Spinal cord (tissue), 9 donors: ENCODE measurements at regions not wholly inside any gene's neighbourhood (a gene's known extent, or its start where the extent isn't known, plus 50 kb on each side); places are given as distances from the start of the nearest gene placed in this dataset.
A peak's percentile ranks its signal among the peaks of the same experiment; 100 is the strongest.

Experiments used
- DNase-seq, 6 donors: peaks; one replicate each; pipeline versions ENCODE4 v3.0.0 to v3.0.0-alpha.2; 2013 to 2015; ENCODE audit warnings: low spot score in 6 of 6, low read depth in 4 of 6
- H3K27ac ChIP-seq: one replicate; pipeline ENCODE4 v1.5.1; 2013; ENCODE audit warnings: low read depth, low read length, control low read depth
- H3K27me3 ChIP-seq: one replicate; pipeline ENCODE4 v1.6.1; 2013; ENCODE audit warnings: low read length; ENCODE audit not compliant: control insufficient read depth, insufficient read depth
- H3K36me3 ChIP-seq: one replicate; pipeline ENCODE4 v1.6.1; 2013; ENCODE audit warnings: low read length; ENCODE audit not compliant: control insufficient read depth, insufficient read depth
- H3K4me1 ChIP-seq: one replicate; pipeline ENCODE4 v1.6.1; 2013; ENCODE audit warnings: low read length; ENCODE audit not compliant: control insufficient read depth, insufficient read depth
- H3K4me3 ChIP-seq: one replicate; pipeline ENCODE4 v1.5.1; 2013; ENCODE audit warnings: low read depth, low read length, control low read depth
- H3K9me3 ChIP-seq: one replicate; pipeline ENCODE4 v1.6.1; 2013; ENCODE audit warnings: low read length; ENCODE audit not compliant: control insufficient read depth, insufficient read depth
- WGBS: methylation state at CpG from one replicate; pipeline ENCODE4 v1.1.5; 2013; ENCODE audit warnings: missing lambda C conversion rate; ENCODE audit not compliant: insufficient coverage; 5-methylcytosine and 5-hydroxymethylcytosine counted together
- donor health status: healthy.

DNA sequence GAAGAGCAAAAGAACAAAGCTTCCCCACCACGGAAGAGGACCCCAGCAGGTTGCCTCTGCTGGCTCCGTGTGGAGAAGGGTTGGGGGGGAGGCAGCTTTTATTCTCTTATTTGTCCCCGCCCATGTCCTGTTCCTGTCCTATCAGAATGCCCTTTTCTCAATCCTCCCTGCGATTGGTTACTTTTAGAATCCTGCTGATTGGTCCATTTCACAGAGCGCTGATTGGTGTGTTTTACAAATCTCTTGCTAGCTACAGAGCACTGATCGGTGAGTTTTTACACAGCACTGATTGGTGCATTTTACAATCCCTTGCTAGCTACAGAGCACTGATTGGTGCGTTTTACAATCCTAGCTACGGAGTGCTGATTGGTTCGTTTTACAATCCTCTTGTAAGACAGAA is 100.6 kb upstream of the KLF13 start:
- 87% methylated on average over 3 of the region's 9 CpGs for WGBS
- DNase-seq, result no peak

DNA sequence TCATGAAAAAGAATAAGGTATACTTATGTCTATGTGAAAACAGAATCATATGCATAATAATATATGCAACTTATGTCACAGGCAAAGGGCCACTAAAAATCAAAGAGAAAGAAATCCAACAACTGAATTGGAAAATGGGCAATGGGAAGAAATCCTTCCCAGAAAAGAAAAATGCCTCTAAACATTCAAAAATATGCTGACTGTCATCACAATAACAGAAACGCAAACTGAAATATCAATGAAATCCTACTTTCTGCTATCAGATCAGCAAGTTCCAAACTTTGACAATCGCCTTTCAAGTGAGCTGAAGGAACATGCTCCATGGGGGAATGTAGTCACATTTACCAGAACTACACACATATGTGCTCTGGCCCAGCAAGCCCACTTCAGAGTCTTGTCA is 99.4 kb upstream of the KLF13 start:
- no peak for DNase-seq
- Histone ChIP-seq H3K36me3 (peaks cover 3% of the 10 kb centered on the region), H3K4me1 (peaks cover 17% of the 10 kb centered on the region), H3K4me3 (no peak overlapping the region), H3K27ac (no peak overlapping the region), H3K9me3 (no peaks in the 10 kb centered on the region), H3K27me3 (no peaks in the 10 kb centered on the region)
- 80% methylated on average over 2 of the region's 2 CpGs for WGBS

More for the DNA sequence above, 100.6 kb upstream of the KLF13 start:
- no peaks in the 10 kb centered on the region for H3K9me3 ChIP-seq
- H3K4me1 ChIP-seq, result peaks cover 17% of the 10 kb centered on the region
- H3K4me3 ChIP-seq, result no peak overlapping the region
- no peak overlapping the region for H3K27ac ChIP-seq
- H3K36me3 ChIP-seq, result peaks cover 3% of the 10 kb centered on the region
- H3K27me3 ChIP-seq, result no peaks in the 10 kb centered on the region

DNA sequence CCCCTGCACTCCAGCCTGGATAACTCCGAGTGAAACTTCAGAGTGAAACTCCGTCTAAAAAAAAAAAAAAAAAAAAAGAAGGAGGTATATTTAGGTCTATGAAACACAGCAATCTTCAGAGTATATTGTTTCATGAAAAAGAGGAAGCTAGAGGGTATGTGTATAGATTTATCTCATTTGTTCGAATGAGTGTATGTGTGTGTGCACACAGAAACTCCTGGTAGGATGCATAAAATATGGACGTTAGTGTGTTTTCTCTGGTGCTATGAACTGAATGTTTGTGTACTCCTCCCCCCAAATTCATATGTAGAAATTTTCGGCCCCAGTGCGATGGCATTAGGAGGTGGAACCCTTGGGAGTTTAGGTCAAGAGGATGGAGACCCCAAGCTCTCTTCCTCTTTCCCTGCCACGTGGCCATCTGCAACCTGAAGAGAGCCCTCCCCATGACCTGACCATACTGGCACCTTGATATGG is 98.6 kb upstream of the KLF13 start:
- H3K9me3 ChIP-seq, result no peaks in the 10 kb centered on the region
- H3K36me3 ChIP-seq, result peaks cover 3% of the 10 kb centered on the region
- no peaks in the 10 kb centered on the region for H3K27me3 ChIP-seq
- no peak for DNase-seq
- H3K4me3 ChIP-seq, result no peak overlapping the region
- no peak overlapping the region for H3K27ac ChIP-seq
- H3K4me1 ChIP-seq, result peaks cover 15% of the 10 kb centered on the region
- WGBS, result 93% methylated on average over 3 of the region's 7 CpGs

DNA sequence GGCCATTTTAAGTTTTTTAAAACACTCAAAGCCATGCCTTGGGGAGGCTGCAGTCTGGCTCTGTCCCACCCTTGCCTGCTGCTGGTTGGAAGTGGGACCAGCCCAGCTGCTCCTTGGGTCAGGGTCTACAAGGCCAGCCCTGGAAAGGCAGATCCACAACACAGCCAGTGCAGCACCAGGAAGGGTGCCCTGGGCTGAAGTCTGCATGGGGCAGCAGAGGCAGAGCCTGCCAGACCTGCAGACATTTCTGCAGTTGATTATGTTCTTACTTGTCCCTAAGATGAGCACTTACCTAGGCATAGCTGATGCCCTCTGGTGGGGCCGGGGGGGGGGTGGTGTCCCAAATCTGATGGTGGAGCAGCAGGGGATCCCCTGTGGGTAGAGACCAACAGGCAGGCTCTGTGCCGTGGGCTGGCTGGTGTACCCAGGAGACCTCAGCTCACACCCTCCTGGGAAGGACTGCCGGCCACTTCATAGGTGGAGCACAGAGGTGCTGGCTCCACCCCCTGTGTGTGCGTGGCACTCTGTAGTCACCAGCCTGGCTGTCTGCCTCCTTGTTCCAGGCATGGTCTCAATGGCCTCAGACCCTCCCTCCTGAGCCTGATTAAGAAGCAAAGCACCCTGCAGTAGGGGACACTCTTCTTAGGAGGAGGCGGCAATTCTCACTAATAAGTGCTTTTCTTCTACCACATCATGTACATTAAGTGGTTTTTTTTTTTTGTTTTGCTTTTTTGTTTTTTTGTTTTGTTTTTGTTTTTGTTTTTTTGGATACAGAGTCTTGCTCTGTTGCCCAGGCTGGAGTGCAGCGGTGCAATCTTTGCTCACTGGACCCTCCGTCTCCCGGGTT is 97.4 kb upstream of the KLF13 start:
- H3K4me3 ChIP-seq, result no peak overlapping the region
- WGBS, result 60% methylated on average over 6 of the region's 8 CpGs
- H3K9me3 ChIP-seq, result no peaks in the 10 kb centered on the region
- H3K36me3 ChIP-seq, result no peaks in the 10 kb centered on the region
- peaks cover 3% of the 10 kb centered on the region for H3K4me1 ChIP-seq
- H3K27ac ChIP-seq, result no peak overlapping the region
- DNase-seq, result no peak
- H3K27me3 ChIP-seq, result no peaks in the 10 kb centered on the region

DNA sequence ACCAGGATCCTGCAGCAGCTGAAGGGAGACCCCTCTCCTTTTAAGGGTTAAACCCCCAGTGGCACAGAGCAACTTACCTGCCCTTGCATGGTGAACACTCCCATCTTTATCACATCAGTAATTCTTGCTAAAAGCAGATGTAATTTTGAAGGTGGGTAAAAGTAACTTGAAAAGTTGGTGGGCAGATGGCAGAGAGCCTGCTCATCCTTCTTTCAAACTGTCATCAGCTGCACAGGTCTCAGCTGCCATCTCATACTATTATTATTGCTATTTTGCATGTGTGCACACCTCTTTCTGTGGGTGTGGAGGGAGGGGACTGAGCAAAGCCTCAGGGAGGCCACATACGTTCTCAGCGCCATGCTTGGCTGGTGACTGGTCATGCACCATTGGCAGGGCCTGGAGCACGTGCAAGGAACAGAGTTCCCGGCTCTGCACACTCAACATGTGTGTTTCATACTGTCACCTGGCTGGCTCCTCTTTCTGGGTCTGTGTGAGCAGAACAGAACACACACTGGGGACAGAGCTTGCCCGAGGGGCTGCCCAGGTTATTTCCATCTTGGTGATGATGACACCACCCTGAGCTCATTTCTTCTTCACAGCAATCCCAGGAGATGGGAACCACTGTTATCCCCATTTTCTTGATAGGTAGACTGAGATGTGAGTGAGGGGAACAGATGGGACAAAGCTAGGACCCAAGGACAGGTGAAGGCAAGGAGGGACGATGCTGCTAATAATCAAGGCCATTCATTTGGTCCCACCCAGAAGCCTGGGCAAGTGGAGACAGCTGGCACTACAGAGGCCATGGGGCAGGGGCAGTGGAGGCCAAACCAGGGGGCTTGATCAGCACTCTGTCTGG is 95.8 kb upstream of the KLF13 start:
- H3K9me3 ChIP-seq, result no peaks in the 10 kb centered on the region
- H3K4me1 ChIP-seq, result peaks cover 6% of the 10 kb centered on the region
- no peak overlapping the region for H3K4me3 ChIP-seq
- no peaks in the 10 kb centered on the region for H3K36me3 ChIP-seq
- H3K27ac ChIP-seq, result no peak overlapping the region
- no peak for DNase-seq
- 85% methylated on average over 6 of the region's 6 CpGs for WGBS
- H3K27me3 ChIP-seq, result no peaks in the 10 kb centered on the region

DNA sequence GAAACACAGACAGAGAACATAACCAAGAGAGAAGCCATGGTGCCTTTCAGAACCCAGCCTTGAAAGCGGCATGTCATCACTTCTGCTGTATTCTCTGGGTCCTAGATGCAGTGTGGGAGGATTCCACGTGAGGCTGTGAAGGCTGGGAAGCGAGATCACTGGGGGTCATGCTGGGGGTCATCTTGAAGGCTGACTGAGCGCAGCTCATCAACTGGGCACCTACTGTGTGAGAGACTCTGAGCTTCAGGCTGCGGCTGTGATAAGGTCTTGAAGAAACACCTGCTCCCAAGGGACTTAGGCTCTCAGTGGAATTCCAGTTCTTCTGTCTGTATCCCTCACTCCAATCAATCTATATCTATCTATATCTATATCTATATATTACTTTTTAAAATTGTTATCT is 91.8 kb upstream of the KLF13 start:
- DNase-seq, result no peak
- WGBS, result 89% methylated on average over 5 of the region's 5 CpGs
- H3K4me1 ChIP-seq, result peaks cover 20% of the 10 kb centered on the region
- no peak overlapping the region for H3K4me3 ChIP-seq
- H3K27ac ChIP-seq, result no peak overlapping the region
- H3K9me3 ChIP-seq, result no peaks in the 10 kb centered on the region
- H3K36me3 ChIP-seq, result no peaks in the 10 kb centered on the region
- no peaks in the 10 kb centered on the region for H3K27me3 ChIP-seq

DNA sequence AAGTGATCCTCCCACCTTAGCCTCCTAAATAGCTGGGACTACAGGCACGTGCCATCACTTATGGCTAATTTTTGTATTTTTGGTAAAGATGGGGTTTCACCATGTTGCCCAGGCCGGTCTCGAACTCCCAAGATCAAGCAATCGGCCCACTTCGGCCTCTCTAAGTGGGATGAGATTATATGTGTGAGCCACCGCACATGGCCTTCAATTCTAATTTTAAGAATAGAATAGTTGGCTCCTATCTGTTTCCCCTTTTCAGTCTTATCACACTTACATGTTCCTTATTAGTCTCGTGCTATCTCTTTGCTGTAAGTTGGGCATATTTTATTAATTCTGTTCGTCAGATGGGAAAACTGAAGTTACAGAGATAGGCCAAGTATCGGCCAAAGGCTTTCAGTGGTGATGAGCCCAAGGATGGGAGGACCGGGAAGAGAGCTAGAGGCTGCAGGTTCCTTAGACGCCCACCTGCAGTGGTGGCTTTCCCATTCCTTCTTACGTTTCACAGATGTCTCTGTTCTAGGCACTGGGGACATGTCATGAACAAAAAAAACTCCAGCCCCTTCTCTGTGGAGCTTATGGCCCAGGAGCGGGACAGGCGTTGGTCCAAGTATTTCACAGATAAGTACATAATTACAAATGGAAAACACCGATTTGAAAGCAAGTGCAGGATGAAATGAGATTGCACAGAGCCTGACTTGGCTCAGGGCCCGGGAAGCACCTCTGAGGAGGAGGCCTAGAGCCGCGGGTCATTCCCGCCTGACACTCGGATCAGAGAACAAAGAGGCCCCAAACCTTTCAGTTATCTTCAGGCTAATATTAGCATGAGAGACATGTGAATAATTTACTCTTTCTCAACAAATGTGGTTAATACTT is 91.1 kb upstream of the KLF13 start:
- Histone ChIP-seq H3K27me3 (no peaks in the 10 kb centered on the region), H3K4me3 (no peak overlapping the region), H3K27ac (peak overlapping the region; percentile 67), H3K4me1 (peaks cover 20% of the 10 kb centered on the region), H3K36me3 (no peaks in the 10 kb centered on the region), H3K9me3 (no peaks in the 10 kb centered on the region)
- 89% methylated on average over 2 of the region's 20 CpGs for WGBS
- peak in 2 of 6 donors; percentile 59 to 80 for DNase-seq

DNA sequence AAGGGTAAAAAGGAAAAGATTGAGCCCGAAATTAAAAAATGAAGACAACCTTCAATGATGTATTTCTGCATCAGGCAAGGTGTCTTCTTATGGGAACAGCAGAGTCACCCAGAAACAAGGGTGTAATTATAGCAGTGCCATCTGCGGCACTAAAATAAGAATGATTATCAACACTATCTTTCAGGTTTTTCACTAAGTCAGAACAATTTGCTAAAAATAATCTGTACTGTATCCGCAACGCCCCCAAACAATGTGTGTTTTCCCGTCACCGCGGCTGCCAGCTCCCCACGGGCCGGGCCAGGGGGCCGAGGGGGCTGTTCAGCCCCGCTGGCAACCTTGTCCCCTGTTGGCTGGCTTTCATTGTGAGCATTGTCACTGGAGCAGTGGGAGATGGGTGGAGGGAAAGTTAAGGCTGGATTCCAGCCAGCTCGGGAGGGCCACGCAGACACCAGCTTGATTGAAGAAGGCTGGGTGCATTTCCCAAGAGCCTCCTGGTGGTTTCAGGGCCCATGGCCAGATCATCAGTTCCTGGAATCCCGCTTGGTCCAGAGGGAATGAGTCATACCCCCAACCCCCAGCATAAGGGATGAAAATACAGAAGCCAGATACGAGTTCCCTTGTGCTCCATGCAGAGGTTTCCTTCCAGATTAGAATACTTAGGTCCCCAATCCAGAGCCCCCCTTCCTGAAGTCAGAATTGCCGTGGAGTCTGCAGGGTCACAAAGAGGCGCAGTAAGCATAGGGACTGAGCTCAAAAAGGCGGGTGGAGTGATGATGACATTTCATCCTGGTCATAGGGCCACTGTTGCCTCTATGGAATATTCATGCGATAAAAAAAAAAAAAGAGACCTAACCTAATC is 90.2 kb upstream of the KLF13 start:
- H3K36me3 ChIP-seq, result no peaks in the 10 kb centered on the region
- peak in 4 of 6 donors; percentile 40 to 92 (median 70) for DNase-seq
- 14% methylated on average over 15 of the region's 19 CpGs for WGBS
- H3K27ac ChIP-seq, result peak overlapping the region; percentile 67
- peaks cover 20% of the 10 kb centered on the region for H3K4me1 ChIP-seq
- H3K9me3 ChIP-seq, result no peaks in the 10 kb centered on the region
- no peaks in the 10 kb centered on the region for H3K27me3 ChIP-seq
- no peak overlapping the region for H3K4me3 ChIP-seq
